Neutrophil (primary cell): ENCODE measurements at regions not wholly inside any gene's neighbourhood (a gene's known extent, or its start where the extent isn't known, plus 50 kb on each side); places are given as distances from the start of the nearest gene placed in this dataset.

Experiments
- H3K27ac ChIP-seq: fragments of 200-600 bp; sonication (generic); 2 replicates; pipeline ENCODE4 v1.5.1; 2016; ENCODE audit warnings: mild to moderate bottlenecking, moderate library complexity
- H3K27me3 ChIP-seq: fragments of 200-600 bp; sonication (generic); 2 replicates; pipeline ENCODE4 v1.6.0; 2016; ENCODE audit warnings: mild to moderate bottlenecking
- H3K36me3 ChIP-seq: fragments of 200-600 bp; sonication (generic); 2 replicates; pipeline ENCODE4 v1.5.1; 2017
- H3K4me1 ChIP-seq, 2 experiments: fragments of 200-600 bp in 1 of 2; sonication (generic) in 1 of 2; 1 replicate in 1 of 2; 2 replicates in 1 of 2; pipeline versions ENCODE4 v1.5.1 to v1.6.1; 2013 to 2016; ENCODE audit warnings: low read depth in 1 of 2, low read length in 1 of 2, mild to moderate bottlenecking in 1 of 2, moderate library complexity in 1 of 2; ENCODE audit not compliant: control insufficient read depth in 1 of 2, insufficient read depth in 1 of 2
- H3K4me3 ChIP-seq, 2 experiments: fragments of 200-600 bp in 1 of 2; sonication (generic) in 1 of 2; 1 replicate in 1 of 2; 2 replicates in 1 of 2; pipeline ENCODE4 v1.5.1; 2013 to 2016; ENCODE audit warnings: low read depth in 1 of 2, low read length in 1 of 2, mild to moderate bottlenecking in 1 of 2, moderate library complexity in 1 of 2
- H3K9me3 ChIP-seq: fragments of 200-600 bp; sonication (generic); 2 replicates; pipeline ENCODE4 v1.5.1; 2016
- TF ChIP-seq, protein P1 (sequence below): fragments of 200-600 bp; sonication (generic); IDR thresholded peaks from 2 replicates; pipeline ENCODE4 v1.5.1; 2016; ENCODE audit warnings: antibody characterized with exemption

DNA sequence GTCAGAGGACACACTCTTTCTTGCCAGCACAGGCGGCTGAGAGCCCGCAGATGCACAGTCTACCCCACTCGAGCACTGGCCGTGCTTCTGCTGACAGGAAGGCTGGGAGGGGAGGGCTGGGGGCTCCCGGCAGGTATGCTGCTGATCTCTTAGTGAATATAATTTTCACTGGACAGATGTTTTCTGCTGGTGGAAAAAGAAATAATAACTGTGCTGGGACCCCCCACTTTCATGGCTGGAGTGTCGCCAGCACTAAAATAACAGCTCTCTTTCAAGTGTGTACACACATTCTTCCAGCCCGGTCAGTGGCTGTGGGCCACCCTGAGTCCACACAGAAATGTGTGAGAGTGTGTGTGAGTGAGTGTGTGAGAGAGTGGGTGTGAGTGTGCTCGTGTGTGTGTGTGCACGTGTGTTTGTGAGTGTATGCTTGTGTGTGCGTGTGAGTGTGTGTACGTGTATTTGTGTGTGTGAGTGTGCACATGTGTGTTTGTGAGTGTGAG is 167.7 kb upstream of the USP24 start:
- Histone ChIP-seq H3K4me1 (no peaks in the 10 kb centered on the region), H3K36me3 (no peaks in the 10 kb centered on the region), H3K27me3 (no peaks in the 10 kb centered on the region), H3K27ac (no peak overlapping the region), H3K9me3 (no peaks in the 10 kb centered on the region), H3K4me3 (no peak overlapping the region)
- TF ChIP-seq, protein P1, sequence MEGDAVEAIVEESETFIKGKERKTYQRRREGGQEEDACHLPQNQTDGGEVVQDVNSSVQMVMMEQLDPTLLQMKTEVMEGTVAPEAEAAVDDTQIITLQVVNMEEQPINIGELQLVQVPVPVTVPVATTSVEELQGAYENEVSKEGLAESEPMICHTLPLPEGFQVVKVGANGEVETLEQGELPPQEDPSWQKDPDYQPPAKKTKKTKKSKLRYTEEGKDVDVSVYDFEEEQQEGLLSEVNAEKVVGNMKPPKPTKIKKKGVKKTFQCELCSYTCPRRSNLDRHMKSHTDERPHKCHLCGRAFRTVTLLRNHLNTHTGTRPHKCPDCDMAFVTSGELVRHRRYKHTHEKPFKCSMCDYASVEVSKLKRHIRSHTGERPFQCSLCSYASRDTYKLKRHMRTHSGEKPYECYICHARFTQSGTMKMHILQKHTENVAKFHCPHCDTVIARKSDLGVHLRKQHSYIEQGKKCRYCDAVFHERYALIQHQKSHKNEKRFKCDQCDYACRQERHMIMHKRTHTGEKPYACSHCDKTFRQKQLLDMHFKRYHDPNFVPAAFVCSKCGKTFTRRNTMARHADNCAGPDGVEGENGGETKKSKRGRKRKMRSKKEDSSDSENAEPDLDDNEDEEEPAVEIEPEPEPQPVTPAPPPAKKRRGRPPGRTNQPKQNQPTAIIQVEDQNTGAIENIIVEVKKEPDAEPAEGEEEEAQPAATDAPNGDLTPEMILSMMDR, result no peak

- no peaks in the 10 kb centered on the region for H3K36me3 ChIP-seq
- H3K4me3 ChIP-seq, result no peak overlapping the region
Measured at GRCh38 chr1:55381983-55382382, 166.8 kb upstream of the USP24 start.

DNA sequence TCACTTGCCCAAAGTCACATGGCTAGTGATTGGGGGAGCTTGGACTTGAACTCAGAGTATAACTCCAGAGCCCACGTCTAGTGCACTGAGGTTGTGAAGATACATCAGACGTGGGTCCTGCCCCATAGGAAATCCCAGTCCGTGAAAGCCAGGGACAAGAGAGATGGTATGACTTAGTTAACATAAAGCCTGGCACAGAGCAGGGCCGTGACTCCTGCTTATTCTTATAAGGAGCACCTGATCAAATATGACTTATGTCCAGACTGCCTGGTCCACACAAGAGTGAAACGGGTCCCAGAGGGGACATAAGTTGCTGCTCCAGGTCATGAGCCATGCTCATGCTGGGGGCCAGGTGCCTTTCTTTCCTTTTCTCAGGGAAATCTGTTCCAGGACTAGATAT is 166.3 kb upstream of the USP24 start:
- Histone ChIP-seq H3K9me3 (no peaks in the 10 kb centered on the region), H3K27me3 (no peaks in the 10 kb centered on the region), H3K36me3 (no peaks in the 10 kb centered on the region), H3K4me3 (no peak overlapping the region), H3K27ac (no peak overlapping the region), H3K4me1 (no peaks in the 10 kb centered on the region)
- TF ChIP-seq, protein P1, result no peak

More at GRCh38 chr1:55381983-55382382, 166.8 kb upstream of the USP24 start:
- no peaks in the 10 kb centered on the region for H3K9me3 ChIP-seq
- no peaks in the 10 kb centered on the region for H3K4me1 ChIP-seq
- TF ChIP-seq, protein P1, result no peak
- no peak overlapping the region for H3K27ac ChIP-seq
- H3K27me3 ChIP-seq, result no peaks in the 10 kb centered on the region

- H3K27me3 ChIP-seq, result no peaks in the 10 kb centered on the region
- TF ChIP-seq, protein P1, result no peak
- no peaks in the 10 kb centered on the region for H3K9me3 ChIP-seq
- no peak overlapping the region for H3K27ac ChIP-seq
- no peaks in the 10 kb centered on the region for H3K4me1 ChIP-seq
- no peaks in the 10 kb centered on the region for H3K36me3 ChIP-seq
- H3K4me3 ChIP-seq, result no peak overlapping the region
Measured at GRCh38 chr1:55380355-55380970, 165.3 kb upstream of the USP24 start.

DNA sequence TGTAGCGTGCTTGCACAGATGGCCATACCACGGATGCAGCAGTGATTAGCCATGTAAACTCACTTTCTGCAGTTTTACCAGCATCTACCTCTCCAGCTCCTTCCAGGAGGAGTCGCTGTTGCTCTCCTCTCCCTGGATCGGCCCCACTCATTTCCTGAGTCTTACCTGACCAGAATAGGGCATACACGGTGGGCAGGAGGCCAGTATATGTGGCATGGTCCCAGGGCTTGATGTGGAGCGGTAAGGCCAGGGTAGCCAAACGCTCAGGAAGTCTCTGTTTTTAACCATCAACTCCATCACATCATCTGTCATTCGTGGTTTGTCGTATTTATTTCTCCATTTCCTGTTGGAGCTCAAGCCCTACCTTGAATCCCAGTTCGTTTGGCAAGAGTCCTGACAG is 163.4 kb upstream of the USP24 start:
- TF ChIP-seq, protein P1, result no peak

More for the DNA sequence above, 163.4 kb upstream of the USP24 start:
- no peak overlapping the region for H3K27ac ChIP-seq
- H3K36me3 ChIP-seq, result no peaks in the 10 kb centered on the region
- no peak overlapping the region for H3K4me3 ChIP-seq
- H3K9me3 ChIP-seq, result no peaks in the 10 kb centered on the region
- no peaks in the 10 kb centered on the region for H3K27me3 ChIP-seq
- H3K4me1 ChIP-seq, result no peaks in the 10 kb centered on the region
